GM12878 (cell line): ENCODE measurements at regions not wholly inside any gene's neighbourhood (a gene's known extent, or its start where the extent isn't known, plus 50 kb on each side); places are given as distances from the start of the nearest gene placed in this dataset.

Experiments used
- ATAC-seq: fragments of 200-7000 bp; cut with Tn5 transposase; 3 replicates; pipeline ENCODE4 v1.9.1; 2020; ENCODE audit warnings: mild to moderate bottlenecking, moderate library complexity
- BruUV-seq: library from RNA; stranded (reverse); fragments of 400-500 nt; replicated peaks from 2 replicates; lab custom pipeline; 2021; lab: Mats Ljungman, UMichigan
- CTCF ChIA-PET: fragments of 300-600 bp; sonication (Branson Sonifier 250); formaldehyde crosslinking; extraction: SDS; loops from one replicate; lab custom pipeline; 2021; ENCODE audit warnings: inconsistent platforms; lab: Yijun Ruan, JAX
- POLR2A ChIA-PET: fragments of 350-600 bp; formaldehyde crosslinking; extraction: SDS; loops from one replicate; lab custom pipeline; 2021; ENCODE audit warnings: inconsistent platforms; lab: Charles Lee
- RAD21 ChIA-PET: fragments of 300-600 bp; sonication (Branson Sonifier 250); formaldehyde crosslinking; loops from one replicate; lab custom pipeline; 2023; ENCODE audit warnings: antibody characterized with exemption; ENCODE audit not compliant: unreplicated experiment; lab: Charles Lee
- SMC1A ChIA-PET: fragments of 300-600 bp; sonication (Branson Sonifier 250); formaldehyde crosslinking; loops from one replicate; lab custom pipeline; 2023; ENCODE audit not compliant: unreplicated experiment, uncharacterized antibody; lab: Charles Lee
- DNase-seq: peaks from one replicate; pipeline ENCODE4 v3.0.0-alpha.2; 2011; ENCODE audit warnings: low read depth, low spot score
- FAIRE-seq: peaks from 3 replicates; lab custom pipeline; 2011; peaks lifted over from hg19 to GRCh38; lab: Jason Lieb, UNC
- H2AFZ ChIP-seq: 2 replicates; pipeline ENCODE4 v1.6.0; 2011; ENCODE audit warnings: low read depth, low read length, control low read depth; ENCODE audit not compliant: control insufficient read depth
- H3K27ac ChIP-seq: 2 replicates; pipeline ENCODE4 v1.5.1; 2011; ENCODE audit warnings: control low read depth; ENCODE audit not compliant: control insufficient read depth, insufficient read depth
- H3K27me3 ChIP-seq, 2 experiments: replicated peaks in 1 of 2; 2 replicates each; pipeline versions ENCODE4 v1.6.0 to v1.6.1; 2011; ENCODE audit warnings: low read length in 1 of 2; ENCODE audit not compliant: control insufficient read depth in 2 of 2, insufficient read depth in 2 of 2
- H3K36me3 ChIP-seq, 2 experiments: 2 replicates each; pipeline ENCODE4 v1.5.1; 2011; ENCODE audit warnings: low read length in 1 of 2; ENCODE audit not compliant: control insufficient read depth in 2 of 2, insufficient read depth in 2 of 2
- H3K4me1 ChIP-seq: 2 replicates; pipeline ENCODE4 v1.6.1; 2011; ENCODE audit warnings: mild to moderate bottlenecking, low read length, moderate library complexity, mixed read lengths; ENCODE audit not compliant: control insufficient read depth, insufficient read depth
- H3K4me2 ChIP-seq: 2 replicates; pipeline ENCODE4 v1.6.0; 2011; ENCODE audit warnings: control low read depth; ENCODE audit not compliant: control insufficient read depth, insufficient read depth
- H3K4me3 ChIP-seq: fragments of 200-600 bp; sonication (generic); 2 replicates; pipeline ENCODE4 v1.5.1; 2016
- H3K79me2 ChIP-seq: 2 replicates; pipeline ENCODE4 v1.6.0; 2011; ENCODE audit warnings: low read length; ENCODE audit not compliant: control insufficient read depth, insufficient read depth
- H3K9ac ChIP-seq: 2 replicates; pipeline ENCODE4 v1.8.0; 2011; ENCODE audit warnings: low read length, control low read depth, mixed read lengths; ENCODE audit not compliant: control insufficient read depth, insufficient read depth
- H3K9me3 ChIP-seq: replicated peaks from 3 replicates; pipeline ENCODE4 v1.5.1; 2011; ENCODE audit warnings: mild to moderate bottlenecking, low read length; ENCODE audit not compliant: control insufficient read depth, insufficient read depth
- H4K20me1 ChIP-seq: 2 replicates; pipeline ENCODE4 v1.6.0; 2011; ENCODE audit not compliant: control insufficient read depth, insufficient read depth
- CTCF ChIP-seq, 3 experiments: IDR thresholded peaks in 2 of 3; conservative IDR thresholded peaks in 1 of 3; 2 replicates each; pipeline ENCODE4 v1.5.1; 2011; ENCODE audit warnings: low read depth in 3 of 3, low read length in 3 of 3, mild to moderate bottlenecking in 3 of 3, control low read depth in 2 of 3, moderate library complexity in 2 of 3, inconsistent platforms in 1 of 3, mixed read lengths in 1 of 3; ENCODE audit not compliant: control insufficient read depth in 2 of 3, insufficient read depth in 1 of 3; ENCODE audit errors: extremely low read depth in 1 of 3
- FOS ChIP-seq: IDR thresholded peaks from 3 replicates; pipeline ENCODE4 v1.6.1; 2011; ENCODE audit warnings: borderline replicate concordance; ENCODE audit not compliant: insufficient read length; ENCODE audit errors: extremely low read depth
- GABPA ChIP-seq: IDR thresholded peaks from 2 replicates; pipeline ENCODE4 v1.6.1; 2014; ENCODE audit warnings: antibody characterized with exemption, low read depth, mild to moderate bottlenecking, inconsistent platforms
- MTA3 ChIP-seq: IDR thresholded peaks from 2 replicates; pipeline ENCODE4 v1.6.1; 2012; ENCODE audit warnings: low read length, inconsistent platforms, borderline replicate concordance
- PAX5 ChIP-seq: IDR thresholded peaks from 2 replicates; pipeline ENCODE4 v1.6.1; 2011; ENCODE audit warnings: low read depth, low read length, borderline replicate concordance
- POLR2AphosphoS2 ChIP-seq: IDR thresholded peaks from 2 replicates; pipeline ENCODE4 v1.6.1; 2011; ENCODE audit warnings: low read depth, mild to moderate bottlenecking, low read length, improper control_type of control experiment, moderate library complexity
- RELB ChIP-seq: fragments of 450-650 bp; IDR thresholded peaks from 2 replicates; pipeline ENCODE4 v1.6.1; 2017; ENCODE audit warnings: low read depth, mild to moderate bottlenecking, moderate library complexity
- SP1 ChIP-seq: IDR thresholded peaks from one replicate; pipeline ENCODE4 v1.6.1; 2011; ENCODE audit warnings: low read depth, low read length
- SPI1 ChIP-seq: IDR thresholded peaks from 2 replicates; pipeline ENCODE4 v1.6.1; 2011; ENCODE audit warnings: low read depth, mild to moderate bottlenecking, low read length, moderate library complexity, borderline replicate concordance; ENCODE audit not compliant: insufficient read depth
- TARDBP ChIP-seq: IDR thresholded peaks from 2 replicates; pipeline ENCODE4 v1.6.1; 2016; ENCODE audit warnings: borderline replicate concordance
- ZBTB4 ChIP-seq: fragments of 450-650 bp; formaldehyde crosslinking; IDR thresholded peaks from 2 replicates; pipeline ENCODE4 v1.4.0; 2022; ENCODE audit warnings: mild to moderate bottlenecking, moderate library complexity
- ZNF592 ChIP-seq: fragments of 450-650 bp; IDR thresholded peaks from 2 replicates; pipeline ENCODE4 v1.6.1; 2017; ENCODE audit warnings: mild to moderate bottlenecking, moderate library complexity
- WGBS: methylation state at CpG from one replicate; pipeline ENCODE4 v1.1.6; 2016; ENCODE audit warnings: low lambda C conversion rate; ENCODE audit not compliant: insufficient replicate concordance, insufficient coverage; ENCODE audit errors: missing lambda C conversion rate; 5-methylcytosine and 5-hydroxymethylcytosine counted together
- in situ Hi-C: fragments of 300-500 bp; cut with MboI; formaldehyde crosslinking; loops from 9 replicates; pipeline ENCODE4 v1.14.3; 2018; ENCODE audit warnings: mixed read lengths
- intact Hi-C: fragments of 100-400 bp; cut with micrococcal nuclease; formaldehyde crosslinking; loops from one replicate; pipeline ENCODE4 v1.14.2; 2022; ENCODE audit not compliant: unreplicated experiment

- H3K36me3 ChIP-seq: no peaks in the 10 kb centered on the region
- H3K27ac ChIP-seq: no peak overlapping the region
- BruUV-seq: no TSS peak
- no peak overlapping the region for H3K4me3 ChIP-seq
- ChIA-PET RAD21 (no interaction called here), POLR2A (no interaction called here), SMC1A (no interaction called here), CTCF (interaction anchor here (0.6 kb wide), 1 partner anchor 532 kb away, joined by 3 read pairs; no protein-coding TSS in a partner anchor)
- intact Hi-C loops (no loop called here), in situ Hi-C loops (no loop called here)
- WGBS: 22% methylated on average over 10 of the region's 10 CpGs
- H3K4me2 ChIP-seq: no peak overlapping the region
- H3K4me1 ChIP-seq: no peaks in the 10 kb centered on the region
- no peaks in the 10 kb centered on the region for H3K79me2 ChIP-seq
- H4K20me1 ChIP-seq: no peaks in the 10 kb centered on the region
- no peaks in the 10 kb centered on the region for H3K27me3 ChIP-seq
- no peaks in the 10 kb centered on the region for H3K9me3 ChIP-seq
- DNase-seq (no peak), FAIRE-seq (no peak), ATAC-seq (no peak)
- H3K9ac ChIP-seq: no peak overlapping the region
- no peak overlapping the region for H2AFZ ChIP-seq
- TF ChIP-seq GABPA: no peak
- no peak for TF ChIP-seq RELB
- no peak for TF ChIP-seq SP1
- no peak for TF ChIP-seq SPI1
- TF ChIP-seq ZNF592: no peak
- TF ChIP-seq POLR2AphosphoS2: no peak
- no peak for TF ChIP-seq FOS
- TF ChIP-seq CTCF (IDR thresholded peaks at IDR 0.05 in 2 of 3, conservative IDR thresholded peaks at IDR 0.05 in 1 of 3; ENCODE audit: control insufficient read depth in 2 of 3, extremely low read depth in 1 of 3, insufficient read depth in 1 of 3, low read depth in 3 of 3, low read length in 3 of 3): no peak
- no peak for TF ChIP-seq PAX5
- TF ChIP-seq TARDBP: no peak
- no peak for TF ChIP-seq MTA3
- no peak for TF ChIP-seq ZBTB4 (CRISPR knock-in tag)
Measured at GRCh38 chrX:139224953-139225665, 305.4 kb upstream of the F9 start.
